ENCODE measurements at regions not wholly inside any gene's neighbourhood (a gene's known extent, or its start where the extent isn't known, plus 50 kb on each side); places are given as distances from the start of the nearest gene placed in this dataset.

- DNase-seq, result no peak
Observed at GRCh38 chr13:79079351-79079839, 326.7 kb downstream of the RBM26 start.

GRCh38 chr13:79075703-79076102 lies 330.4 kb downstream of the RBM26 start:
- DNase-seq, result no peak

GRCh38 chr13:79070343-79070974 lies 335.6 kb downstream of the RBM26 start:
- no peak for DNase-seq

- no peak for DNase-seq
Observed at GRCh38 chr13:79062291-79062690, 343.8 kb downstream of the RBM26 start.

- DNase-seq, result no peak
Observed at GRCh38 chr13:79060216-79060615, 345.8 kb downstream of the RBM26 start.

- DNase-seq, result no peak
Observed at GRCh38 chr13:79056706-79057105, 349.3 kb downstream of the RBM26 start.

- no peak for DNase-seq
Observed at GRCh38 chr13:79051472-79051871, 354.6 kb downstream of the RBM26 start.

GRCh38 chr13:79044415-79044814 lies 361.6 kb downstream of the RBM26 start:
- no peak for DNase-seq

- no peak for DNase-seq
Observed at GRCh38 chr13:79043208-79043607, 362.8 kb downstream of the RBM26 start.

- no peak for DNase-seq
Observed at GRCh38 chr13:79037197-79037596, 368.9 kb downstream of the RBM26 start.

- DNase-seq, result no peak
Observed at GRCh38 chr13:79034341-79034740, 371.7 kb downstream of the RBM26 start.

GRCh38 chr13:79030513-79030912 lies 371.6 kb upstream of the OBI1 start:
- no peak for DNase-seq

GRCh38 chr13:79018166-79018565 lies 359.2 kb upstream of the OBI1 start:
- DNase-seq, result no peak

GRCh38 chr13:79011179-79011578 lies 352.2 kb upstream of the OBI1 start:
- DNase-seq, result no peak

GRCh38 chr13:79003989-79004898 lies 345.3 kb upstream of the OBI1 start:
- no peak for DNase-seq

- DNase-seq, result no peak
Observed at GRCh38 chr13:78999494-78999893, 340.5 kb upstream of the OBI1 start.

- no peak for DNase-seq
Observed at GRCh38 chr13:78998630-78999315, 339.8 kb upstream of the OBI1 start.

GRCh38 chr13:78997902-78998629 lies 339.1 kb upstream of the OBI1 start:
- DNase-seq, result no peak

- no peak for DNase-seq
Observed at GRCh38 chr13:78993792-78994191, 334.8 kb upstream of the OBI1 start.

GRCh38 chr13:78981913-78982312 lies 323.0 kb upstream of the OBI1 start:
- DNase-seq, result no peak

- DNase-seq, result no peak
Observed at GRCh38 chr13:78979349-78979748, 320.4 kb upstream of the OBI1 start.

GRCh38 chr13:78978381-78978998 lies 319.5 kb upstream of the OBI1 start:
- peak; percentile 2 for DNase-seq
